Peyer's patch (tissue), 4 donors: ENCODE measurements at regions not wholly inside any gene's neighbourhood (a gene's known extent, or its start where the extent isn't known, plus 50 kb on each side); places are given as distances from the start of the nearest gene placed in this dataset.

Experiments used
- DNase-seq, 3 donors: peaks; one replicate each; pipeline ENCODE4 v3.0.0-alpha.2; 2017 to 2019
- H3K27ac ChIP-seq, 4 donors: fragments of 200-600 bp; sonication (generic); one replicate each; pipeline ENCODE4 v1.5.1; 2016 to 2019
- H3K27me3 ChIP-seq, 2 donors: fragments of 200-600 bp; sonication (generic); one replicate each; pipeline ENCODE4 v1.5.1; 2019
- H3K36me3 ChIP-seq, 3 donors: fragments of 200-600 bp; sonication (generic); one replicate each; pipeline ENCODE4 v1.5.1; 2016 to 2019
- H3K4me1 ChIP-seq, 4 donors: fragments of 200-600 bp; sonication (generic); one replicate each; pipeline ENCODE4 v1.5.1; 2016 to 2019
- H3K4me3 ChIP-seq, 4 donors: fragments of 200-600 bp; sonication (generic); 1 replicate in 3 of 4; 2 replicates in 1 of 4; pipeline ENCODE4 v1.5.1; 2016 to 2019; ENCODE audit warnings: mild to moderate bottlenecking in 1 of 4
- H3K9me3 ChIP-seq, 4 donors: fragments of 200-600 bp; sonication (generic); one replicate each; pipeline ENCODE4 v1.5.1; 2016 to 2019; ENCODE audit warnings: mild to moderate bottlenecking in 1 of 4
- CTCF ChIP-seq, 6 experiments: fragments of 450-650 bp in 4 of 6; fragments of 200-600 bp in 2 of 6; sonication (generic) in 1 of 6; IDR thresholded peaks; one replicate each; pipeline ENCODE4 v1.5.1; 2017 to 2019; ENCODE audit warnings: antibody characterized with exemption in 6 of 6, mild to moderate bottlenecking in 3 of 6, moderate library complexity in 1 of 6
- POLR2A ChIP-seq, 2 donors: fragments of 450-650 bp; IDR thresholded peaks; one replicate each; pipeline ENCODE4 v1.5.1; 2017; ENCODE audit warnings: antibody characterized with exemption in 2 of 2, mild to moderate bottlenecking in 2 of 2, moderate library complexity in 2 of 2

- no peak overlapping the region for H3K27ac ChIP-seq
- no peaks in the 10 kb centered on the region for H3K36me3 ChIP-seq
- no peaks in the 10 kb centered on the region for H3K9me3 ChIP-seq
- DNase-seq, result no peak
- no peaks in the 10 kb centered on the region for H3K27me3 ChIP-seq
- H3K4me3 ChIP-seq, result no peak overlapping the region
- no peaks in the 10 kb centered on the region for H3K4me1 ChIP-seq
- TF ChIP-seq POLR2A (IDR thresholded peaks at IDR 0.05) (no peak), CTCF (IDR thresholded peaks at IDR 0.05) (no peak)
Observed at GRCh38 chr7:31432176-31432575, 81.7 kb upstream of the ITPRID1 start.

DNA sequence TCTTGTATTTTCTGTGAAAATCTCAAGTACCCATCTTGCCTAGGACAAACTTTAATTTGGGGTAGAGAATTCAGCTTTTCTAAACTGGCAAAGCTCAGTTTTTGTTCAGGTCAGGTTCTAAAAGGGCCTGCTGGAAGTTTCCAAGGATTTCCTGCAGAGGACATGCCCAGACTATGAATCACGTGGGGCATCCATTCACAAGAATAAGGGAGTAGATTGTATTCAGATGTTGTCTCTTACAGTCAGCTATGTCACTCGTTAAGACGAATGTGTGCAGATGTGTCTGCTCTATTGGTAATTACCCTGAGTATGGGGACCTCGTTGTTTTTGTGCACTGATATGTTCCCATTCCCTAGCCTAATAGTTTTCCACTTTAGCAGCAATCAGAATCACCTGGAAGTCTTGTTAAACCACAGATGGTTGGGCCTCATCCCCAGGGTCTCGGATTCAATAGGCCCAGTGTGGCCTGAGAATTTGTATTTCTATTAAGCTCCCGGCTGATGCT is 81.0 kb upstream of the ITPRID1 start:
- no peaks in the 10 kb centered on the region for H3K4me1 ChIP-seq
- no peaks in the 10 kb centered on the region for H3K27me3 ChIP-seq
- DNase-seq, result no peak
- no peak overlapping the region for H3K4me3 ChIP-seq
- no peaks in the 10 kb centered on the region for H3K36me3 ChIP-seq
- no peak overlapping the region for H3K27ac ChIP-seq
- no peaks in the 10 kb centered on the region for H3K9me3 ChIP-seq
- TF ChIP-seq POLR2A (IDR thresholded peaks at IDR 0.05) (no peak), CTCF (IDR thresholded peaks at IDR 0.05) (no peak)

GRCh38 chr7:31437250-31437865 is 76.5 kb upstream of the ITPRID1 start:
- no peaks in the 10 kb centered on the region for H3K27me3 ChIP-seq
- DNase-seq, result no peak

GRCh38 chr7:31439165-31439564 is 74.7 kb upstream of the ITPRID1 start:
- no peak overlapping the region for H3K4me3 ChIP-seq
- H3K9me3 ChIP-seq, result no peaks in the 10 kb centered on the region
- TF ChIP-seq POLR2A (IDR thresholded peaks at IDR 0.05), result no peak
- no peak for TF ChIP-seq CTCF (IDR thresholded peaks at IDR 0.05)
- no peaks in the 10 kb centered on the region for H3K36me3 ChIP-seq
- H3K27ac ChIP-seq, result no peak overlapping the region
- DNase-seq, result no peak
- no peaks in the 10 kb centered on the region for H3K27me3 ChIP-seq
- no peaks in the 10 kb centered on the region for H3K4me1 ChIP-seq

More at GRCh38 chr7:31437250-31437865, 76.5 kb upstream of the ITPRID1 start:
- H3K36me3 ChIP-seq, result no peaks in the 10 kb centered on the region
- no peak overlapping the region for H3K27ac ChIP-seq
- TF ChIP-seq CTCF (IDR thresholded peaks at IDR 0.05), result no peak
- TF ChIP-seq POLR2A (IDR thresholded peaks at IDR 0.05), result no peak
- no peaks in the 10 kb centered on the region for H3K4me1 ChIP-seq
- H3K9me3 ChIP-seq, result no peaks in the 10 kb centered on the region
- H3K4me3 ChIP-seq, result no peak overlapping the region

- Histone ChIP-seq H3K27me3 (no peaks in the 10 kb centered on the region), H3K27ac (no peak overlapping the region), H3K4me1 (no peaks in the 10 kb centered on the region), H3K9me3 (no peaks in the 10 kb centered on the region), H3K4me3 (no peak overlapping the region), H3K36me3 (no peaks in the 10 kb centered on the region)
- TF ChIP-seq POLR2A (IDR thresholded peaks at IDR 0.05), result no peak
- TF ChIP-seq CTCF (IDR thresholded peaks at IDR 0.05), result no peak
- no peak for DNase-seq
Observed at GRCh38 chr7:31440511-31440910, 73.4 kb upstream of the ITPRID1 start.

GRCh38 chr7:31442626-31443025 is 71.3 kb upstream of the ITPRID1 start:
- no peak for TF ChIP-seq CTCF (IDR thresholded peaks at IDR 0.05)
- no peak for TF ChIP-seq POLR2A (IDR thresholded peaks at IDR 0.05)
- H3K27me3 ChIP-seq, result no peaks in the 10 kb centered on the region

More at GRCh38 chr7:31442626-31443025, 71.3 kb upstream of the ITPRID1 start:
- H3K4me1 ChIP-seq, result no peaks in the 10 kb centered on the region
- no peaks in the 10 kb centered on the region for H3K9me3 ChIP-seq
- no peak overlapping the region for H3K27ac ChIP-seq
- H3K4me3 ChIP-seq, result no peak overlapping the region
- DNase-seq, result no peak
- H3K36me3 ChIP-seq, result no peaks in the 10 kb centered on the region
